IMR-90 (cell line): ENCODE measurements at regions not wholly inside any gene's neighbourhood (a gene's known extent, or its start where the extent isn't known, plus 50 kb on each side); places are given as distances from the start of the nearest gene placed in this dataset.

Experiments used
- BHLHE40 ChIP-seq: fragments of 150-350 bp; IDR thresholded peaks from 2 replicates; pipeline ENCODE4 v1.6.1; 2016; ENCODE audit warnings: mild to moderate bottlenecking, low read depth, low read length
- CEBPB ChIP-seq: IDR thresholded peaks from 2 replicates; pipeline ENCODE4 v1.6.1; 2012; ENCODE audit warnings: low read depth, low read length, improper control_type of control experiment
- FOS ChIP-seq: fragments of 150-350 bp; IDR thresholded peaks from 2 replicates; pipeline ENCODE4 v1.6.1; 2016; ENCODE audit warnings: low read depth, low read length
- MAFK ChIP-seq: IDR thresholded peaks from 2 replicates; pipeline ENCODE4 v1.6.1; 2012; ENCODE audit warnings: low read depth, low read length, improper control_type of control experiment
- MXI1 ChIP-seq: IDR thresholded peaks from 2 replicates; pipeline ENCODE4 v1.6.1; 2012; ENCODE audit warnings: low read depth, mild to moderate bottlenecking, low read length, moderate library complexity, borderline replicate concordance
- POLR2A ChIP-seq: IDR thresholded peaks from 2 replicates; pipeline ENCODE4 v1.6.1; 2012; ENCODE audit warnings: mild to moderate bottlenecking, low read depth, low read length
- RAD21 ChIP-seq: IDR thresholded peaks from 2 replicates; pipeline ENCODE4 v1.6.1; 2012; ENCODE audit warnings: low read length, improper control_type of control experiment
- RFX5 ChIP-seq: IDR thresholded peaks from 2 replicates; pipeline ENCODE4 v1.8.0; 2012; ENCODE audit warnings: low read depth, mild to moderate bottlenecking, low read length, moderate library complexity
- SMC3 ChIP-seq: fragments of 150-350 bp; IDR thresholded peaks from 2 replicates; pipeline ENCODE4 v1.6.1; 2016; ENCODE audit warnings: low read depth, mild to moderate bottlenecking, antibody characterized with exemption, low read length, moderate library complexity
- TF ChIP-seq, protein P1 (sequence below): conservative IDR thresholded peaks from 2 replicates; pipeline ENCODE4 v1.5.1; 2012; ENCODE audit warnings: mild to moderate bottlenecking, low read depth, low read length, improper control_type of control experiment
- TF ChIP-seq, protein P2 (sequence below): fragments of 150-350 bp; IDR thresholded peaks from 2 replicates; pipeline ENCODE4 v1.6.1; 2017; ENCODE audit warnings: mild to moderate bottlenecking, antibody characterized with exemption, low read length, low read depth

DNA sequence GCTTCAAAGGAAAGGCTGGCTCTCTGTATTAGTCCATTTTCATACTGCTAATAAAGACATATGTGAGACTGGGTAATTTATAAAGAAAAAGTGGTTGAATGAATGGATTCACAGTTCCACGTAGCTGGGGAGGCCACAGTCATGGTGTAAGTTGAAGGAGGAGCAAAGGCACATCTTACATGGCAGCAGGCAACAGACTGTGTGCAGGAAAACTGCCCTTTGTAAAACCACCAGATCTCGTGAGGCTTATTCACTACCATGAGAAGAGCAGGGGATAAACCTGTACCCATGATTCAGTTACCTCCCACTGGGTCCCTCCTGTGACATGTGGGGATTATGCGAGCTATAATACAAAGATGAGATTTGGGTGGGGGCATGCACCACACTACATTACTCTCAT, 1486.6 kb downstream of the PCDH7 start:
- TF ChIP-seq, protein P1, sequence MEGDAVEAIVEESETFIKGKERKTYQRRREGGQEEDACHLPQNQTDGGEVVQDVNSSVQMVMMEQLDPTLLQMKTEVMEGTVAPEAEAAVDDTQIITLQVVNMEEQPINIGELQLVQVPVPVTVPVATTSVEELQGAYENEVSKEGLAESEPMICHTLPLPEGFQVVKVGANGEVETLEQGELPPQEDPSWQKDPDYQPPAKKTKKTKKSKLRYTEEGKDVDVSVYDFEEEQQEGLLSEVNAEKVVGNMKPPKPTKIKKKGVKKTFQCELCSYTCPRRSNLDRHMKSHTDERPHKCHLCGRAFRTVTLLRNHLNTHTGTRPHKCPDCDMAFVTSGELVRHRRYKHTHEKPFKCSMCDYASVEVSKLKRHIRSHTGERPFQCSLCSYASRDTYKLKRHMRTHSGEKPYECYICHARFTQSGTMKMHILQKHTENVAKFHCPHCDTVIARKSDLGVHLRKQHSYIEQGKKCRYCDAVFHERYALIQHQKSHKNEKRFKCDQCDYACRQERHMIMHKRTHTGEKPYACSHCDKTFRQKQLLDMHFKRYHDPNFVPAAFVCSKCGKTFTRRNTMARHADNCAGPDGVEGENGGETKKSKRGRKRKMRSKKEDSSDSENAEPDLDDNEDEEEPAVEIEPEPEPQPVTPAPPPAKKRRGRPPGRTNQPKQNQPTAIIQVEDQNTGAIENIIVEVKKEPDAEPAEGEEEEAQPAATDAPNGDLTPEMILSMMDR = no peak
- TF ChIP-seq SMC3 (no peak), BHLHE40 (no peak), POLR2A (no peak), RAD21 (no peak), FOS (no peak), MAFK (no peak), RFX5 (no peak), CEBPB (no peak), MXI1 (no peak)
- TF ChIP-seq, protein P2, sequence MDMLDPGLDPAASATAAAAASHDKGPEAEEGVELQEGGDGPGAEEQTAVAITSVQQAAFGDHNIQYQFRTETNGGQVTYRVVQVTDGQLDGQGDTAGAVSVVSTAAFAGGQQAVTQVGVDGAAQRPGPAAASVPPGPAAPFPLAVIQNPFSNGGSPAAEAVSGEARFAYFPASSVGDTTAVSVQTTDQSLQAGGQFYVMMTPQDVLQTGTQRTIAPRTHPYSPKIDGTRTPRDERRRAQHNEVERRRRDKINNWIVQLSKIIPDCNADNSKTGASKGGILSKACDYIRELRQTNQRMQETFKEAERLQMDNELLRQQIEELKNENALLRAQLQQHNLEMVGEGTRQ = no peak
